GM12891 (cell line): ENCODE measurements at regions not wholly inside any gene's neighbourhood (a gene's known extent, or its start where the extent isn't known, plus 50 kb on each side); places are given as distances from the start of the nearest gene placed in this dataset.

Experiments used
- POLR2A ChIP-seq: IDR thresholded peaks from 2 replicates; pipeline ENCODE4 v1.6.1; 2011; ENCODE audit warnings: low read depth, low read length, control low read depth
- POLR2AphosphoS5 ChIP-seq: IDR thresholded peaks from 2 replicates; pipeline ENCODE4 v1.6.1; 2011; ENCODE audit warnings: low read depth, low read length, control low read depth
- TAF1 ChIP-seq: IDR thresholded peaks from 2 replicates; pipeline ENCODE4 v1.6.1; 2011; ENCODE audit warnings: low read depth, low read length, control low read depth

GRCh38 chr4:81850701-81851100 is 379.0 kb upstream of the RASGEF1B start:
- no peak for TF ChIP-seq POLR2AphosphoS5
- TF ChIP-seq POLR2A = no peak
- no peak for TF ChIP-seq TAF1
